ENCODE measurements at regions not wholly inside any gene's neighbourhood (a gene's known extent, or its start where the extent isn't known, plus 50 kb on each side); places are given as distances from the start of the nearest gene placed in this dataset.

GRCh38 chr11:119827113-119827512 is 98.1 kb upstream of the NECTIN1 start:
- no peak for DNase-seq (ENCODE audit: low spot score)

- DNase-seq (ENCODE audit: low spot score) = no peak
Observed at GRCh38 chr11:119823077-119823476, 94.1 kb upstream of the NECTIN1 start.

GRCh38 chr11:119816660-119817059 is 87.7 kb upstream of the NECTIN1 start:
- DNase-seq (ENCODE audit: low spot score) = no peak

- DNase-seq (ENCODE audit: low spot score) = no peak
Observed at GRCh38 chr11:119814766-119815165, 85.8 kb upstream of the NECTIN1 start.

- no peak for DNase-seq (ENCODE audit: low spot score)
Observed at GRCh38 chr11:119810478-119811232, 81.7 kb upstream of the NECTIN1 start.

- DNase-seq (ENCODE audit: low spot score) = no peak
Observed at GRCh38 chr11:119809346-119809745, 80.3 kb upstream of the NECTIN1 start.

GRCh38 chr11:119808407-119809185 is 79.6 kb upstream of the NECTIN1 start:
- DNase-seq (ENCODE audit: low spot score) = no peak

- no peak for DNase-seq (ENCODE audit: low spot score)
Observed at GRCh38 chr11:119807841-119808240, 78.8 kb upstream of the NECTIN1 start.

GRCh38 chr11:119807402-119807801 is 78.4 kb upstream of the NECTIN1 start:
- DNase-seq (ENCODE audit: low spot score) = no peak

GRCh38 chr11:119806064-119806915 is 77.3 kb upstream of the NECTIN1 start:
- no peak for DNase-seq (ENCODE audit: low spot score)

GRCh38 chr11:119805663-119806062 is 76.7 kb upstream of the NECTIN1 start:
- no peak for DNase-seq (ENCODE audit: low spot score)

GRCh38 chr11:119804698-119805097 is 75.7 kb upstream of the NECTIN1 start:
- DNase-seq (ENCODE audit: low spot score) = no peak

GRCh38 chr11:119803726-119804294 is 74.8 kb upstream of the NECTIN1 start:
- DNase-seq (ENCODE audit: low spot score) = no peak

GRCh38 chr11:119803139-119803538 is 74.1 kb upstream of the NECTIN1 start:
- DNase-seq (ENCODE audit: low spot score) = no peak

GRCh38 chr11:119802670-119803069 is 73.7 kb upstream of the NECTIN1 start:
- no peak for DNase-seq (ENCODE audit: low spot score)

- DNase-seq (ENCODE audit: low spot score) = no peak
Observed at GRCh38 chr11:119800619-119801018, 71.6 kb upstream of the NECTIN1 start.

GRCh38 chr11:119800171-119800570 is 71.2 kb upstream of the NECTIN1 start:
- DNase-seq (ENCODE audit: low spot score) = no peak

- DNase-seq (ENCODE audit: low spot score) = no peak
Observed at GRCh38 chr11:119798656-119799055, 69.7 kb upstream of the NECTIN1 start.

GRCh38 chr11:119797736-119798135 is 68.7 kb upstream of the NECTIN1 start:
- no peak for DNase-seq (ENCODE audit: low spot score)

- DNase-seq (ENCODE audit: low spot score) = no peak
Observed at GRCh38 chr11:119797123-119797611, 68.2 kb upstream of the NECTIN1 start.

- no peak for DNase-seq (ENCODE audit: low spot score)
Observed at GRCh38 chr11:119796363-119797060, 67.5 kb upstream of the NECTIN1 start.

All from HT-29 (cell line).